Mesenteric fat pad (tissue), 1 donor: ENCODE measurements at regions not wholly inside any gene's neighbourhood (a gene's known extent, or its start where the extent isn't known, plus 50 kb on each side); places are given as distances from the start of the nearest gene placed in this dataset.

ENCODE experiments used
- DNase-seq: peaks from one replicate; pipeline ENCODE4 v3.0.0-alpha.2; 2020; ENCODE audit warnings: low spot score
- donor health status: DM: yes; HTN: yes; CAD: no.

DNA sequence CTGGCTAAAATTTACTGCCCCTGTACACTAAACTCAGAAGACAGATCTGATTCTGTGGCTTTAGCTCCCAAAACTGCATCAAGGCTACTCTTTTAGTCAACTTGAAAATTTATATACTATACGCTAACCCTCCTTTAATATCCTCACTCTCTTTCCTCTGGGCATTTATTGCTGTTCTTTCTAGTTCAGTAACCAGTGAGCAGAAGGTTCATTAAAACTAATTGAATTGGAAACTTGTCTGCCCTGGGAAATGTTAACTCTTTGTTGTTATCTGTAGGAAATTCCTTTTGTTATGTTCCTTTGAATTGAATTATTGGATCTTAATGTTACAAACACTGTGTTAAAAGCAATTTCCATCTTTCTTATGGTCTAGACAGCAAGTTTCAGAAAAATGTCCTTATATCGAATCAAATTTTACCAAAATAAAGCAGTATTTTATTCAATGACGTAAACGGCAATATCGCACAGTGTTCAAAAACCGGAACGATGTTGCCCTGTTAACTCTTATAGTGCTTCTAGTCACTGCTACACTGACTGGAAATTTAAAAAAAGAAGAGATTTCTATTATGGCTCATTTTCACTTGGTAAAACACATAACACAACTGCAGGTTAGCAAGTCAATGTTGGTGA, 168.3 kb downstream of the NR4A2 start:
- DNase-seq = no peak

DNA sequence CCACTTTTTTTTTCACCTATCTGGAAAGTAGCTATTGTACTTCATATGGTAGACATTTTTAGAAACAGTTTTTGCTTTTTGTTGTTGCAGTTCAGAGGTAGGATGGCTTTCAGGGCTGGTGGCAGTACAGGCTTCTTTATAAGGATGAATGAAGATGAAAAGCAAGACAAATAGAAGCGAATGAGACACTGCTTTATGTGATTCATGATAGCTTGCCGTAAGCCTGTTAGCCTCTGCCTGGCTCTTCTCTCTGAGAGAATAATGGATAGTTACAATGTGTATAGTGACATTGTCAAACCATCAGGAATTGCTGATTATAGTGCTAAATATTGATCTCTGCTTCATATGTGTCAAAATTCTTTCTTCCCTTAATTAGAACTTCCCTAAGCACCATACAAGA, 173.7 kb downstream of the NR4A2 start:
- no peak for DNase-seq

DNA sequence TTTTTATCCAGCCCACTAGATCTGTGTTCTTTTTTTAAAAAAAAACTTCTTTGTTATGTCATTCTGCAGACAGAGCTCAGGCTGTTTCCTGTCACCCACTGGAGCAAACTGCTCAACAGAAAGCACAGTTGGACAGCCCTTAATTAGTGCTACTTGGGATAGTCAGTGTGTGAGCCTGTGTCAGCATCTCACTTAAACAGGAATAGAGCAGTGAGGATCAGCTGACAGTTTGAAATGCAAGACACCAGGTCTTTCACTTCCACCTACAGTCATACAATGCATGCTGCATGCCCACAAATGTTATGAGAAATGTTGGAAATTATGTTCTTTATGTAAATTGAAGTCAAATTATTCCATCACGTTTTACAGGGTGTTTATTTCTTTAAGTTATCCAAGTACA, 174.9 kb downstream of the NR4A2 start:
- no peak for DNase-seq

DNA sequence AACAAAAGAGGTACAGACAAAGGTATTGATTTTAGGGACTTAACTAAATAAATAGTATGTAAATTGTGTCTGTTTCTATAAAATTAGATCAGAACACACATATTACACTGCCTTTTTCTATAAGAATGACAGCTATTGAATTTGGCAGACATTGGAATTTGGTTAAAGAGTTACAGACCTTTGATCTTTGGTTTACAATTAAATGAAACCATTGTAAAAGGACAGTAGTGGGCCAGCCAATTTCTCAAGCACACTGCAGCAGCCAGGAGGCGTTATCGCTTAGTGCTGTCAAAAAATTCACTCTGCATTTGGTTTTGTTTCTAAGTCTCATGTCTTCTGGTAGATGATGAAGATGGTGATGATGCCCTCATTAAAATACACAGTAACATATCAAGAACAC, 175.9 kb downstream of the NR4A2 start:
- DNase-seq = no peak

- no peak for DNase-seq
Measured at GRCh38 chr2:156155319-156155718, 177.2 kb downstream of the NR4A2 start.

DNA sequence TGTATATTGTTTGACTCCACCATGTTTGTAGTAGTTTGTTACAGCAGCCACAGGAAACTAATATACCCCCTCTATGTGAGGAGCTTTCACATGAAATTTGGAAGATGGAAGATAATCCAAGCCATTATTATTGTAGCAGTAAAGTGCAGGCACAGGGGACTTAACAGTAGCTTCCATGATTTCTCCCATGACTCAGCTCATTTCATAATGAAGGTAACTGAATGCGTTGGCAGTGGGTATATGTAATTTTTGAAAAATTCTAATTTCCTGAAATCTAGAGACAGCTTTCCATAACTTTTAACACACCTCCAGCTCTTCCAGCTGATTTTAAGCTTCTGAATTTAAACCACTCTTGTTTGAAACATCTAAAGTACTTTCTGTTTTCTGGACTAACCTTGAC, 181.2 kb downstream of the NR4A2 start:
- DNase-seq = no peak

DNA sequence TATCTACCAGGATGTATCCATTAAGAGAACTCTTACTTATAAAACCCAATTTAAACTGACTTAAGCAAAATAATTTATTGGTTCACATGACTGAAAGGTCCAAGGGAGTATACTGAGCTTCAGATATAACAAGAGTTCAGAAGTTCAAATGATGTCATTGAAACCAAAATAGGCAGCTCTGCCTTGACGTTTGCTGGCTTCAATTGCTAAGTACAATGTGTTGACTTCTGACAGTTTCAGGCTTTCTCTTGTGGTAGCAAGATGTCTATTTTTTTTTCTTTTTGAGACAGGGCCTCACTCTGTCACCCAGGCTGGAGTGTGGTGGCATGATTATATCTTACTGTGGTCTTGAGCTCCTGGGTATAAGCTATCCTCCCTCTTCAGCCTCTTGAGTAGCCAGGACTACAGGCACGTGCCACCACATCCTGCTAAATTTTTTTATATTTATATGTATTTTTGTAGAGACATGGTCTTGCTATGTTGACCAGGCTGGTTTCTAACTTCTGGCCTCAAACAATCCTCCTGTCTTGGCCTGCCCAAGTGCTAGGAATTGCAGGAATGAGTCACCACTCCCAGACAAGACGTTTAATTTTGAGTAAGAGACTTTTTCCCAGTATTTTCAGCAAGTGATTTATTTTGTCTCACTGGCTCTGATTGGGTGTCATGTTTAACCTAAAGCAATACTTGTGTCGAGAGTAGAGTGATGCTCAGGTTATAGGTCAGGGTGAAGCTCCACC, 184.8 kb downstream of the NR4A2 start:
- no peak for DNase-seq

- no peak for DNase-seq
Measured at GRCh38 chr2:156145976-156146375, 186.5 kb downstream of the NR4A2 start.

DNA sequence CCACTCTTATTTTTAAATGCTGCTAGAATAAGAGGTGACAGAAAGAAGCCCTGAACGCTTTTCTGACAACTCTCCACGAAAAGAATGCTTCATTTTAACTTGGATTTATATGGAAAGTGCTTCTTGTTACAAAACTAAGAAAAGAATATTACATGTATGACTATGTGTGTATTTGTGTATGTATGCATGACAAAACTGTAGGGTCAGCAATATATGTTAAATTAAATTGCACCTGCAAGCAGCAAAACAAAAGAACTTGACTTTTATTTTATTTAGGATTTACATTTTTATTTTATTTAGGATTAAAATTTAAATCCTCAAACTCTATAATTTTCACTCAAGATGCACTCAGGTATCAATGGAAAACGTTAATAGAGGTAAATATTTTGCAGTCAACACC, 187.1 kb downstream of the NR4A2 start:
- DNase-seq = no peak

GRCh38 chr2:156136566-156136965, 196.0 kb downstream of the NR4A2 start:
- DNase-seq = no peak

GRCh38 chr2:156134887-156135286, 197.6 kb downstream of the NR4A2 start:
- DNase-seq = no peak

- DNase-seq = no peak
Measured at GRCh38 chr2:156132941-156133340, 199.6 kb downstream of the NR4A2 start.

- no peak for DNase-seq
Measured at GRCh38 chr2:156132130-156132529, 200.4 kb downstream of the NR4A2 start.

DNA sequence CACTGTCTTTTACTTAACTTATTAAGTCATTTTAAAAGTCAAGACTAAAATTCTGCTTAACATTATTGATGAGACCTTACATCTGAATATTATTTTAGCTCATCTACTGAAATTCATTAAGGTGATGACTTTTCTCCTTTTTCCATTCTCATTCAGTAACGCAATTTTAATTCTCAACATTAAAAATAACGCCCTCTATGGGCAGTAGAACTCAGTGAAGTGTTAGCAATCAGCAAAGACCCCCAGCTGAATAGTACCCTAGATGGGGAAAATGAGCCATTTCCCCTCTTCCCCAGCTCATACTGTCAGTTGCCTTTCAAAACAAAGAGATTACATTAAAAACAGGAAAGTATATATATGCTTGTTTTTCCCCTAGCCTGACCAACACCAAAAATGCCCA, 203.3 kb downstream of the NR4A2 start:
- DNase-seq = no peak

- no peak for DNase-seq
Measured at GRCh38 chr2:156125018-156125417, 207.5 kb downstream of the NR4A2 start.

- DNase-seq = no peak
Measured at GRCh38 chr2:156124458-156124857, 208.1 kb downstream of the NR4A2 start.

DNA sequence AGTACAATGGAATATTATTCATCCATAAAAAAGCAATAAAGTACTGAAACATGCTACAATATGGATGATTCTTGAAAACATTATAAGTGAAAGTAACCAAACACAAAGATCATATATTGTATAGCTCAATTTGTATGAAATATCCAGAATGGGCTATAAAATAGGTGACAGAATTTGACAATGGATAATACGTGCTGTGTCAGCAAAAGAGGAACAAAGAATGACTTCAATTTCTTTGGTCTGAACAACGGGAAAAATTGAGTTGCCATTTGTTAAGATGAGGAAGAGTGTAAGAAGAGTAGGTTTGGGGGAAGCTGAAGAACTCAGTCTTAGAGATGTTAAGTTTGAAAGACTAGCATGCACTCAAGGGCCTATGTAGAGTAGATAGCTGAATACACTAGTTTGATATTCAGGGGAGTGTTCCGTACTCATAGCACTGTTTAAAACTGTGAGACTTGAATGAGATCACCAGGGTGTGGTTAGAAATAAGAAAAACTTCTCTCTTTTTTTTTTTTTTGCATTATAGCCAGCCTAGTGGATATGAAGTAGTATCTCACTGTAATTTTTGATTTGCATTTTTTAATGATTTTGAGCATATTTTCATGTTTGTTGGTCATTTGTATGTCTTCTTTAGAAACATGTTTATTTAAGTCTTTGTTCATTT, 213.6 kb downstream of the NR4A2 start:
- no peak for DNase-seq

DNA sequence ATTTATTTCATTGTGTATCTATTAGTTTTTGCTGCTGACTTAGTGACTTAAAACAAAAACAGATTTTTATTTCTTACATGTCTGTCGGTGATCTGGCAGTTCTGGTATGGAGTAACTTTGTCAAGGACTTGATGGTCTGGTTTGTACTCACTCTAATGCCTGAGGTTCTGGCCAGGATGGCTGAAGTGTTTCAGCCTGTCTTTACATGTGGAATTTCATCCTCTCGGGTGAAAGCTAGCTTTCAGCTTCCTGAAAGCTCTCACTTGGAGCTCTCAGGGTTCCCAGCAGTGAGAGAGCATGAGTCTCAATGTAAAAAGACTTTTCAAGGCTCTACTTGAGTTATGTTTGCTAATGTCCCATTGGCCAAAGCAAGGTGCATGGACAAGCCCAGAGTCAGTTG, 216.4 kb downstream of the NR4A2 start:
- no peak for DNase-seq

GRCh38 chr2:156115338-156115737, 217.2 kb downstream of the NR4A2 start:
- DNase-seq = no peak

- DNase-seq = no peak
Measured at GRCh38 chr2:156112323-156112722, 220.2 kb downstream of the NR4A2 start.

DNA sequence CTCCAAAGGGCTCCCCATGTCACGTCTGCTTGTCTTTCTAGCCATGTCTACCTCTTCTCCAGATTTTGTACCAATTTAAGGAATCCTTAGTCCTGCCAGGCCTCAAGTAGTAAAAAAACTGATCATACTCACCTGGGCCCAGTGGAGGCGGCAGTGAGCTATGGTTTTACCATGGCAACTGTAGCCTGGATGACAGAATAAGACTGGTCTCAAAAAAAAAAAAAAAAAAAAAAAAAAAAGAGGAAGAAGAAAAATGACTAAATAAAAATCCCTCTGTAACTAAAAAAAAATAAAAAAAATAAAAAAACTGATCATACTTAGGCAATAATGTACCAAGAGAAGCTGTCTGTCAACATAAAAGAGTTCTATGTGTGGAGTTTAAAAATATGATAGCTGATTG, 221.6 kb downstream of the NR4A2 start:
- DNase-seq = no peak

DNA sequence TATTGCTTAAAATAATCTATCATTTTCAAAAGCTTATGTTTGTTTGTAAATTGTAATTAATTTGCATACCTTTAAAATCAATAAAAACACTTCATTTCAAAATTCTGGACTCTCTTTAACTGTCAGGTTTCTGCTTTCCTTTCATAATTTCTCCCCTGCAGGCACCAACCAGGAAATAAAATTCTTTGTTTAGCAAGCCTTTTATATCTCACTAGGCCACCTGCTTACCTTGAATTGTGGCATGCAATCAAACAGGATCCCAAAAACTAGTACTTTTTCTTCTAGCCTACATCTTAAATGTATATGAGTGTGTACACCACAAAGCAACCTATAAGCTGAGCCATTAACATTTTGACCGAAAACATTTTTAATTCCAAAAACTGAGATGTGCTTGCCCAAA, 233.1 kb downstream of the NR4A2 start:
- no peak for DNase-seq

DNA sequence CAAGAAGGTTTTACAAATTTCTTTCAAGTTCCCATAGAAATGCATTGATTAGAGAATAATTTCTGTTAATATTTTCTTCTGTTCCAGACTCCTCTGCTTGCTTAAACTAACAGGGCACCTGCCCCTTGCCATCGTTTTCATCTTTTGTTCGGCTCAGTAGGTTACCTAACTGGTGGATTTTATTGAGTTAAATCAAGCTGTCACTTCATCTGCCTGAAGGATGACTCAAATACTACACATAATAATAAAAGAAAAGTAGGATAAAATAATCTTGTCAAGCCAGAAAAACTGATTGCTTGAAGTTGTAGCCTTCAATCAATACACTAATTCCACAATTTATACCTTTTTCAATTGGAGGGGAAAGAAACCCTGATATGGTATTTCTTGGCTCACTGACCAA, 234.0 kb downstream of the NR4A2 start:
- DNase-seq = no peak
